ENCODE measurements at regions not wholly inside any gene's neighbourhood (a gene's known extent, or its start where the extent isn't known, plus 50 kb on each side); places are given as distances from the start of the nearest gene placed in this dataset.

DNA sequence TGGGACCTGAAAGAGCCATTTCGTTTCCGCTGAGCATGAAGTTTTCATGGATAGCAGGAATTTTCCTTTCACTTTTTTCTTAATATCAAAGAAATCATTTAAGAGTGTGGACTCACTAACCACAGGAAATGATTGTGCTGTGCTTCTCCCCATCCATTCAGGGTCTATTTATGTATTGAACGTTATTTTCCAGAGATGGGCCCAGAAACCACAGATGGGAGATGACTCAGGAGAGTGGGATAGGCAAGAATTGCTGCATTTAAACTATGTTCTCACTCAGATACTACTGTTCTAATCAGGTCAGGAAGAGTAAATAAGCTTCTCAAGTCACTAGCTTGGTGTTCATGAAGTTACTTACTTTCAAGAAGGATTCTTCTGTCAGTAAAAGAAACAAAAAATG, 763.8 kb downstream of the DTWD2 start:
- H3K9me3 Mint-ChIP-seq (ENCODE audit: unreplicated experiment) = no peaks in the 10 kb centered on the region
- intact Hi-C loops (cut with micrococcal nuclease) = no loop called here
- POLR2A ChIA-PET = no interaction called here
- no peak for DNase-seq (ENCODE audit: unreplicated experiment)
- no TSS peak for BruUV-seq (replicated peaks)
- H3K27me3 Mint-ChIP-seq (ENCODE audit: insufficient read depth, unreplicated experiment) = no peaks in the 10 kb centered on the region
- H3K4me3 Mint-ChIP-seq (ENCODE audit: unreplicated experiment) = no peak overlapping the region
- no peak for TF ChIP-seq CTCF (IDR thresholded peaks at IDR 0.05; ENCODE audit: unreplicated experiment)
- CTCF ChIA-PET = interaction anchor here (1.3 kb wide), 1 partner anchor 11 kb away, joined by 3 read pairs; no protein-coding TSS in a partner anchor
- no peaks in the 10 kb centered on the region for H3K4me1 Mint-ChIP-seq (ENCODE audit: insufficient read depth, unreplicated experiment)
- H3K27ac Mint-ChIP-seq (ENCODE audit: low read depth, unreplicated experiment) = no peak overlapping the region
- H3K36me3 Mint-ChIP-seq (ENCODE audit: insufficient read depth, unreplicated experiment) = no peaks in the 10 kb centered on the region

GRCh38 chr5:118220556-118221195, 767.7 kb downstream of the DTWD2 start:
- BruUV-seq (replicated peaks) = no TSS peak
- no peak for TF ChIP-seq CTCF (IDR thresholded peaks at IDR 0.05; ENCODE audit: unreplicated experiment)
- H3K27ac Mint-ChIP-seq (ENCODE audit: low read depth, unreplicated experiment) = no peak overlapping the region
- intact Hi-C loops (cut with micrococcal nuclease) = no loop called here
- no peaks in the 10 kb centered on the region for H3K27me3 Mint-ChIP-seq (ENCODE audit: insufficient read depth, unreplicated experiment)
- H3K36me3 Mint-ChIP-seq (ENCODE audit: insufficient read depth, unreplicated experiment) = no peaks in the 10 kb centered on the region
- no peaks in the 10 kb centered on the region for H3K4me1 Mint-ChIP-seq (ENCODE audit: insufficient read depth, unreplicated experiment)
- DNase-seq (ENCODE audit: unreplicated experiment) = no peak
- POLR2A ChIA-PET = interaction anchor here (0.9 kb wide), 1 partner anchor 9 kb away, joined by 4 read pairs; no protein-coding TSS in a partner anchor
- CTCF ChIA-PET = no interaction called here
- no peak overlapping the region for H3K4me3 Mint-ChIP-seq (ENCODE audit: unreplicated experiment)
- H3K9me3 Mint-ChIP-seq (ENCODE audit: unreplicated experiment) = no peaks in the 10 kb centered on the region

DNA sequence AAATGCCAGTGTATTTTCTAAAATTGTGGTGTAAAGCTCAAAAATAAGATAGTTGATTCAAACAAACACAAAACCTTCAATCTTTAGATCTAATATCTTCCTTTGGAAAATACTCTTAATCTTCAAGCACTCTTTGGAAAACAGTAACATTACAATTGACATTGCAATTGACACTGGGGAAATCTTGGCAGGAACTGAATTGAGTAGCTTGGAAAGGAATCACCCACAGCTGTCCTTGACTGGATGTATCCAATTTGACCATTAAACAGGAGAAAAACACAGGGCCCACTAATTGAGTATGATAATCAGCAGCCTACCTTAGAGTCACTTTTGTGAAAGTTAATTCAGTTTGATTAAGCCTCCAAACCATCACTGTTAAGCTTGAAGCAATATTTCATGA, 776.7 kb downstream of the DTWD2 start:
- H3K4me3 Mint-ChIP-seq (ENCODE audit: unreplicated experiment) = no peak overlapping the region
- H3K27me3 Mint-ChIP-seq (ENCODE audit: insufficient read depth, unreplicated experiment) = no peaks in the 10 kb centered on the region
- ChIA-PET CTCF (no interaction called here), POLR2A (no interaction called here)
- no peaks in the 10 kb centered on the region for H3K4me1 Mint-ChIP-seq (ENCODE audit: insufficient read depth, unreplicated experiment)
- no TSS peak for BruUV-seq (replicated peaks)
- H3K9me3 Mint-ChIP-seq (ENCODE audit: unreplicated experiment) = peaks cover 7% of the 10 kb centered on the region
- H3K27ac Mint-ChIP-seq (ENCODE audit: low read depth, unreplicated experiment) = no peak overlapping the region
- DNase-seq (ENCODE audit: unreplicated experiment) = no peak
- intact Hi-C loops (cut with micrococcal nuclease) = no loop called here
- TF ChIP-seq CTCF (IDR thresholded peaks at IDR 0.05; ENCODE audit: unreplicated experiment) = no peak
- no peaks in the 10 kb centered on the region for H3K36me3 Mint-ChIP-seq (ENCODE audit: insufficient read depth, unreplicated experiment)

GRCh38 chr5:118208031-118208453, 780.3 kb downstream of the DTWD2 start:
- BruUV-seq (replicated peaks) = no TSS peak
- no peak overlapping the region for H3K4me3 Mint-ChIP-seq (ENCODE audit: unreplicated experiment)
- H3K27me3 Mint-ChIP-seq (ENCODE audit: insufficient read depth, unreplicated experiment) = no peaks in the 10 kb centered on the region
- ChIA-PET POLR2A (no interaction called here), CTCF (no interaction called here)
- no peaks in the 10 kb centered on the region for H3K4me1 Mint-ChIP-seq (ENCODE audit: insufficient read depth, unreplicated experiment)
- H3K9me3 Mint-ChIP-seq (ENCODE audit: unreplicated experiment) = peaks cover 7% of the 10 kb centered on the region
- no peak overlapping the region for H3K27ac Mint-ChIP-seq (ENCODE audit: low read depth, unreplicated experiment)
- H3K36me3 Mint-ChIP-seq (ENCODE audit: insufficient read depth, unreplicated experiment) = no peaks in the 10 kb centered on the region
- TF ChIP-seq CTCF (IDR thresholded peaks at IDR 0.05; ENCODE audit: unreplicated experiment) = no peak
- no peak for DNase-seq (ENCODE audit: unreplicated experiment)
- intact Hi-C loops (cut with micrococcal nuclease) = no loop called here
